Bronchial epithelial cell (primary cell): ENCODE measurements at regions not wholly inside any gene's neighbourhood (a gene's known extent, or its start where the extent isn't known, plus 50 kb on each side); places are given as distances from the start of the nearest gene placed in this dataset.

Experiments used
- DNase-seq: peaks from one replicate; pipeline ENCODE4 v3.0.0-alpha.2; 2010; ENCODE audit warnings: low read depth
- FAIRE-seq: peaks from 2 replicates; lab custom pipeline; 2011; peaks lifted over from hg19 to GRCh38; lab: Jason Lieb, UNC
- H3K27me3 ChIP-seq: 2 replicates; pipeline ENCODE4 v1.5.1; 2011; ENCODE audit warnings: low read length; ENCODE audit not compliant: control insufficient read depth, insufficient read depth
- H3K36me3 ChIP-seq: 2 replicates; pipeline ENCODE4 v1.5.1; 2011; ENCODE audit warnings: low read length; ENCODE audit not compliant: control insufficient read depth, insufficient read depth
- H3K4me3 ChIP-seq: 2 replicates; pipeline ENCODE4 v1.5.1; 2011; ENCODE audit warnings: mild to moderate bottlenecking, low read depth, low read length, control low read depth
- TF ChIP-seq, protein P1 (sequence below): IDR thresholded peaks from 2 replicates; pipeline ENCODE4 v1.5.1; 2011; ENCODE audit warnings: mild to moderate bottlenecking, moderate library complexity, low read length, control low read depth, inconsistent platforms; ENCODE audit not compliant: insufficient read depth, severe bottlenecking

DNA sequence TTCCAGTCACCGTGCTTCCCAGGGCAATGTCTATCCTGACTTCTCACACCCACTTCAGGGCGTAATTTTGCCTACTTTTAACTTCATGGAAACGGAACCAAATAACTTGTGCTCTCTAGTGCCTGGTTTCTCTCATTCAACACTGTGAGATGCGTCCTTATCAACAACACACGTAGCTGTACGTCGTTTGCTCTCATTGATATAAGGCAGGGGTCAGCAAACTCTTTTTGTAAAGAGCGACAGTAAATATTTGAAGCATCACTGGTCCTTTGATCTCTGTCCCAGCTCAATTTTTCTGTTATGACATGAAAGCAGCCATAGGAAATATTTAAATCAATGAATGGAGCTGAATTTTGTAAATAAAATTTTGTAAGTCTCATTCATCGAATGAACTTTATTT lies 239.3 kb upstream of the KCNG1 start:
- no peak for FAIRE-seq
- no peak overlapping the region for H3K4me3 ChIP-seq
- no peak for DNase-seq
- TF ChIP-seq, protein P1, sequence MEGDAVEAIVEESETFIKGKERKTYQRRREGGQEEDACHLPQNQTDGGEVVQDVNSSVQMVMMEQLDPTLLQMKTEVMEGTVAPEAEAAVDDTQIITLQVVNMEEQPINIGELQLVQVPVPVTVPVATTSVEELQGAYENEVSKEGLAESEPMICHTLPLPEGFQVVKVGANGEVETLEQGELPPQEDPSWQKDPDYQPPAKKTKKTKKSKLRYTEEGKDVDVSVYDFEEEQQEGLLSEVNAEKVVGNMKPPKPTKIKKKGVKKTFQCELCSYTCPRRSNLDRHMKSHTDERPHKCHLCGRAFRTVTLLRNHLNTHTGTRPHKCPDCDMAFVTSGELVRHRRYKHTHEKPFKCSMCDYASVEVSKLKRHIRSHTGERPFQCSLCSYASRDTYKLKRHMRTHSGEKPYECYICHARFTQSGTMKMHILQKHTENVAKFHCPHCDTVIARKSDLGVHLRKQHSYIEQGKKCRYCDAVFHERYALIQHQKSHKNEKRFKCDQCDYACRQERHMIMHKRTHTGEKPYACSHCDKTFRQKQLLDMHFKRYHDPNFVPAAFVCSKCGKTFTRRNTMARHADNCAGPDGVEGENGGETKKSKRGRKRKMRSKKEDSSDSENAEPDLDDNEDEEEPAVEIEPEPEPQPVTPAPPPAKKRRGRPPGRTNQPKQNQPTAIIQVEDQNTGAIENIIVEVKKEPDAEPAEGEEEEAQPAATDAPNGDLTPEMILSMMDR: no peak
- no peaks in the 10 kb centered on the region for H3K36me3 ChIP-seq
- no peaks in the 10 kb centered on the region for H3K27me3 ChIP-seq

DNA sequence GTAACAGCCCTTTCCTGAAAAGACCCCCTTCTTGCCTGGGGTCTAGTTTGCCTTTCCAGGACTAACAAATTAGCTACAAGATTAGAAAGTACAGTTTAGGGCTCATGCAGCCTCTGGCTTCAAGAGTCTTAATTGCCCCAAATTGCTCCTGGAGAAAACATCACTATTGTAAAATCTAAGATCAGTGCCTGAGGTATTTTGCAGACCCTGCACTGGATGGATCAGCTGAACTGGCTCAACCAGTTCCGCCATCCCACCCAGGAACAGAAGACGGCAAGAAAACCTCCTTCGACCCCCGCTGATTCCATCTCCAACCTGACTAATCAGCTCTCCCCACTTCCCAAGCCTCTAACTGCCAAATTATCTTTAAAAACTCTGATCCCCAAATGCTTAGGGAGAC lies 236.5 kb upstream of the KCNG1 start:
- Histone ChIP-seq H3K27me3 (no peaks in the 10 kb centered on the region), H3K36me3 (no peaks in the 10 kb centered on the region), H3K4me3 (no peak overlapping the region)
- DNase-seq: no peak
- TF ChIP-seq, protein P1: no peak
- FAIRE-seq: no peak

DNA sequence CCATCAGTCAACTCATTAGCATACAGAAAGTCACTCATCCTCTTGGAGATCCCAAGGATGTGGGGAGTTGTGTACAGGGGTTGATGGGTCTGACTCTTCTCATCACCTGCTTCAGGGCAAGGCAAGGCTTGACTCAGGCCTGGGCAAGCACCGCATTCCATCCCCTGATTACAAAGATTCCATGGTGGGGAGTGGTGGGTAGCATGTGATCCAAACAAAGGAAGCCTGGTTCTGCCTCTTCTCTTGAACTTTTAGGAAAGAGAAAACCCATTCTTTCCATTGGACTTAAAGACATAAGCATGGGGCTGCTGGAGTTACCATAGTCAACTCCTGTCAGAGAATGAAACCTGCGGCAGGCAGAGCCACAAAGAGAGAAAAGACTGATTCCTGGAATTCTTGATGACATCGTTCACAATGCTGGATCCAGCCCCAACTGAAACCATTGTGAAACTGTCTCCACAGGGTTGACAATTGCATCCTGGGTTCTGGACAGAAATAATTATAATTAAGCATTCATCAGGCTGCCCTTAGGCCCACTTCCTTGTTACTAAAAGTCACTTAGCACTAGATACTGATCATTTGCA lies 235.8 kb upstream of the KCNG1 start:
- TF ChIP-seq, protein P1: no peak
- H3K4me3 ChIP-seq: no peak overlapping the region
- FAIRE-seq (no peak), DNase-seq (peak; percentile 95)
- H3K36me3 ChIP-seq: no peaks in the 10 kb centered on the region
- H3K27me3 ChIP-seq: no peaks in the 10 kb centered on the region

DNA sequence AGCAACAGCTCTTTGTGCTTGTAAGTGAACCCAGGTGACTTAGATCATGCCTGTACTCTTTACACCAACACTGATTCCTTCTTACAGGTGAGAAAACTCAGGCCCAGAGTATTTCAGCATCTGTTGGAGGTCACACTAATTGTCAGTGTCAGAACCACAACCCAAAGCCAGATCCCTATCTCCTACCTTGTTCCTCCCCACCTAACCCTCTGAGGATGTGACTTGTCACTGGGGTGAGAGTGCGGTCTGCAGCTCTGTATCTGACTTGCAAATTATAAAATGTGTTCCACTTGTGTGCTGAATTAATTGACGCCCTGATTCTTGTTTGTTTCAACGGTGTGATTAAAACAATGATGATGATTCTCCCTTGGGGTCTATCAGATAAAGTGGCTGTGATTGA lies 232.5 kb upstream of the KCNG1 start:
- H3K4me3 ChIP-seq: no peak overlapping the region
- no peak for DNase-seq
- no peak for FAIRE-seq
- TF ChIP-seq, protein P1: no peak
- no peaks in the 10 kb centered on the region for H3K36me3 ChIP-seq
- no peaks in the 10 kb centered on the region for H3K27me3 ChIP-seq

DNA sequence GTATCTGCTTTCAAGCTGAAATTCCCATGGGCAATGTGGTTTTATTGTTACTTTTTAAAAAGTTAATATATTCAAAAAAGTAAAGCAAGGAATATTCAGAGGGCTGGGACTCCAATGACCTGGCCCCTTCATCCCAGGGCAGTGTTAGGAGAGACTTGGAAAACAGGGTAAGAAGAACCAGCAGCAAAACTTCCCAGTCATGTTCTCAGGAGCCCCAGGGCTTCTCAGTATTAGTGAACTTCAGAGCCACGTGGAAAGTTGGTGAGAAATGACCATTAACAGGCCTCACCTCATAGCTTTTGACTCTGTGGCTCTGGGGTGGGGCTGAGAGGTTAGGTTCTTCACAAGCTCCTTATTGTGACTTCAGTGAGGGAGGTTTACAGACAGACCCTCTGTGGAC lies 230.4 kb upstream of the KCNG1 start:
- FAIRE-seq (no peak), DNase-seq (no peak)
- H3K36me3 ChIP-seq: no peaks in the 10 kb centered on the region
- no peaks in the 10 kb centered on the region for H3K27me3 ChIP-seq
- H3K4me3 ChIP-seq: no peak overlapping the region
- TF ChIP-seq, protein P1: no peak

DNA sequence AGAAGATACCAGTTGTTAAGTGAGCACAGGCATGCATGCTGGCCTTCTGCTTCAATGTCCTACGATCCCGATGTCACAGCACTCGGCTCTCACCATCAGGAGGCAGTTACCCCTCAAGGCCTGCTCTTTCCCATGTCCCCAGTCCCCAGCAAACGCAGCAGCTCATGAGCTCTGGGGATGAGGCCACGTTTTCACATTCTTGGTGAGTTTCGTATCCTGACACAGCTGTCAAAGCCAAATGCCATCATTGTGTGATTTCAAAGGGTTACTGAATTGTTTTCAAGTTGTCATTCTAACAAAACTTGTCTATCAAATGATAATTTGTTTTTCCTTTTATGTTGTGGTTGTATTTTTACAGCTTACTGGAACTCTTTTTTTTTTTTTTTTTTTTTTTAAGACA lies 226.9 kb upstream of the KCNG1 start:
- FAIRE-seq (no peak), DNase-seq (no peak)
- no peaks in the 10 kb centered on the region for H3K27me3 ChIP-seq
- H3K36me3 ChIP-seq: no peaks in the 10 kb centered on the region
- TF ChIP-seq, protein P1: no peak
- H3K4me3 ChIP-seq: no peak overlapping the region
